RWPE2 (cell line): ENCODE measurements at regions not wholly inside any gene's neighbourhood (a gene's known extent, or its start where the extent isn't known, plus 50 kb on each side); places are given as distances from the start of the nearest gene placed in this dataset.

Source experiments
- ATAC-seq: fragments of 200-7000 bp; cut with Tn5 transposase; 3 replicates; pipeline ENCODE4 v1.9.1; 2021; ENCODE audit warnings: low read depth
- DNase-seq: peaks from one replicate; pipeline ENCODE4 v3.0.0-alpha.2; 2020; ENCODE audit warnings: low spot score
- H3K27ac ChIP-seq: fragments of 450-650 bp; 2 replicates; pipeline ENCODE4 v1.5.1; 2017; ENCODE audit warnings: mild to moderate bottlenecking; ENCODE audit not compliant: poor library complexity, severe bottlenecking
- H3K27me3 ChIP-seq: fragments of 250-450 bp; sonication (Bioruptor Pico); 2 replicates; pipeline ENCODE4 v1.5.1; 2021; ENCODE audit warnings: mild to moderate bottlenecking, moderate library complexity; ENCODE audit not compliant: insufficient read depth, poor library complexity, severe bottlenecking
- H3K36me3 ChIP-seq: fragments of 250-450 bp; sonication (Bioruptor Pico); 2 replicates; pipeline ENCODE4 v1.5.1; 2020; ENCODE audit warnings: low read depth, mild to moderate bottlenecking, moderate library complexity
- H3K4me1 ChIP-seq: fragments of 250-450 bp; sonication (Bioruptor Pico); 2 replicates; pipeline ENCODE4 v1.5.1; 2021; ENCODE audit warnings: mild to moderate bottlenecking, moderate library complexity; ENCODE audit not compliant: insufficient read depth, poor library complexity, severe bottlenecking
- H3K4me3 ChIP-seq: fragments of 250-450 bp; sonication (Bioruptor Pico); 2 replicates; pipeline ENCODE4 v1.5.1; 2021; ENCODE audit warnings: mild to moderate bottlenecking, moderate library complexity; ENCODE audit not compliant: severe bottlenecking
- H3K9me3 ChIP-seq: fragments of 250-450 bp; sonication (Bioruptor Pico); 2 replicates; pipeline ENCODE4 v1.5.1; 2021; ENCODE audit warnings: mild to moderate bottlenecking, moderate library complexity; ENCODE audit not compliant: severe bottlenecking
- CTCF ChIP-seq: fragments of 450-650 bp; IDR thresholded peaks from one replicate; pipeline ENCODE4 v1.5.1; 2017; ENCODE audit warnings: mild to moderate bottlenecking, moderate library complexity; ENCODE audit not compliant: poor library complexity, severe bottlenecking

GRCh38 chr11:23956586-23956985 is 540.3 kb upstream of the LUZP2 start:
- H3K36me3 ChIP-seq: no peaks in the 10 kb centered on the region
- no peak for TF ChIP-seq CTCF
- H3K4me3 ChIP-seq: no peak overlapping the region
- DNase-seq (no peak), ATAC-seq (no peak)
- H3K27ac ChIP-seq: no peak overlapping the region
- no peaks in the 10 kb centered on the region for H3K4me1 ChIP-seq
- no peaks in the 10 kb centered on the region for H3K27me3 ChIP-seq
- H3K9me3 ChIP-seq: no peaks in the 10 kb centered on the region

DNA sequence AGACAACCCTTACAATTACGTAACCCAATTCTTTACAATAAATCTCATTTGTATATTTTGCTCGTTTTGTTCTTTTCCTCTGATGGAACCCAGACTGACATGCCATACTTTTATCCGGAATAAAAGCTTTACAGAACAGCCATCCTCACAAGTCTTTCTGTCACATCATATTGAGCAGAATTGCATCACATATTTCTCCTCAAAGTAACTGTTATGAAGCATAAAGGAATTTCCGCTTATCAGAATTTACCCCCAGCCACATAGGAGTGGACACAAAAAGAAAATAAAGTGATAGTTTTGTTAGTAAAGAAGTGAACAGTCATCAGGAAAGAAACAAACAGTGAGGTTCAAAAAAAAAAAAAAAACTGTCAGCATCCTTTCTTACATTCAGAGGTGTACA is 539.5 kb upstream of the LUZP2 start:
- Histone ChIP-seq H3K27me3 (no peaks in the 10 kb centered on the region), H3K4me1 (no peaks in the 10 kb centered on the region), H3K9me3 (no peaks in the 10 kb centered on the region), H3K27ac (no peak overlapping the region), H3K4me3 (no peak overlapping the region), H3K36me3 (no peaks in the 10 kb centered on the region)
- no peak for ATAC-seq
- TF ChIP-seq CTCF: no peak
- DNase-seq: no peak

- Histone ChIP-seq H3K4me1 (no peaks in the 10 kb centered on the region), H3K27me3 (no peaks in the 10 kb centered on the region), H3K9me3 (no peaks in the 10 kb centered on the region), H3K27ac (no peak overlapping the region), H3K4me3 (no peak overlapping the region), H3K36me3 (no peaks in the 10 kb centered on the region)
- TF ChIP-seq CTCF: no peak
- DNase-seq (no peak), ATAC-seq (no peak)
Observed at GRCh38 chr11:23959462-23959861, 537.4 kb upstream of the LUZP2 start.

- Histone ChIP-seq H3K9me3 (no peaks in the 10 kb centered on the region), H3K36me3 (no peaks in the 10 kb centered on the region), H3K4me1 (no peaks in the 10 kb centered on the region), H3K27ac (no peak overlapping the region), H3K27me3 (no peaks in the 10 kb centered on the region), H3K4me3 (no peak overlapping the region)
- ATAC-seq (no peak), DNase-seq (no peak)
- no peak for TF ChIP-seq CTCF
Observed at GRCh38 chr11:23961503-23962338, 535.1 kb upstream of the LUZP2 start.

DNA sequence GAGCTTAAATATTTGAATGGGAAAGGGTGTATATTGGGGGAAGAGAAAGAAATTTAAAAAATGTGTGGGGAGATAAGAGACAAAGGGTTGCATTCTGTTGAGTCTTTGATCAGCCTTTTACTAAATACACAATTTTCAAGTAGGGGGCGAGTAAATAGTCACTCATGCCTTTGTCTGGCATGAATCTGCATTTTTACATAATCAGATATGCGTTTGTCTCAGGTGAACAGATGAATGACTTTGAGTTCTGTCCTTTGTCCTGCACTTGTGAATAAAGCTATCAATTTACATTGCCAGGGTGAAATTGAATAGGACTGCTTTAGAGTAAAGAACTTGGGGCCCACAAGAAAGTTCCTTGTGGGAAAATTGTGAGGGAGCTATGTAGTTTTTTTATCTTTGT is 523.6 kb upstream of the LUZP2 start:
- Histone ChIP-seq H3K4me1 (peaks cover 7% of the 10 kb centered on the region), H3K27ac (no peak overlapping the region), H3K9me3 (no peaks in the 10 kb centered on the region), H3K27me3 (no peaks in the 10 kb centered on the region), H3K36me3 (no peaks in the 10 kb centered on the region), H3K4me3 (no peak overlapping the region)
- no peak for TF ChIP-seq CTCF
- DNase-seq: no peak
- no peak for ATAC-seq
